Central memory CD8-positive, alpha-beta T cell (primary cell): ENCODE measurements at regions not wholly inside any gene's neighbourhood (a gene's known extent, or its start where the extent isn't known, plus 50 kb on each side); places are given as distances from the start of the nearest gene placed in this dataset.
"Not testable (repeated sequence)": the region's sequence is repeated elsewhere in the genome, so short reads cannot be mapped to it uniquely, and the experiment has no call there.

ENCODE experiments used
- ATAC-seq: fragments of 150-1000 bp; cut with Tn5 transposase; replicated peaks from 2 replicates; pipeline ENCODE4 v1.10.0; 2022; ENCODE audit warnings: mild to moderate bottlenecking, moderate FRiP score, moderate number of reproducible peaks; ENCODE audit not compliant: poor library complexity, severe bottlenecking; ENCODE audit errors: extremely low read depth
- DNase-seq, 2 donors: peaks; one replicate each; pipeline ENCODE4 v3.0.0; 2021; ENCODE audit warnings: low spot score in 2 of 2
- H3K27ac Mint-ChIP-seq: one replicate; pipeline ENCODE4 v1.8.0; 2022; ENCODE audit warnings: low read depth, mild to moderate bottlenecking, moderate library complexity, mixed read lengths
- H3K27me3 Mint-ChIP-seq: one replicate; pipeline ENCODE4 v1.8.0; 2022; ENCODE audit warnings: mixed read lengths
- H3K36me3 Mint-ChIP-seq: one replicate; pipeline ENCODE4 v1.8.0; 2022; ENCODE audit warnings: mild to moderate bottlenecking, moderate library complexity, mixed read lengths; ENCODE audit not compliant: insufficient read depth
- H3K4me1 Mint-ChIP-seq: one replicate; pipeline ENCODE4 v1.8.0; 2022; ENCODE audit warnings: mixed read lengths
- H3K4me3 Mint-ChIP-seq: one replicate; pipeline ENCODE4 v1.8.0; 2022; ENCODE audit warnings: mild to moderate bottlenecking, moderate library complexity, mixed read lengths
- H3K9me3 Mint-ChIP-seq: one replicate; pipeline ENCODE4 v1.8.0; 2022; ENCODE audit warnings: mixed read lengths

DNA sequence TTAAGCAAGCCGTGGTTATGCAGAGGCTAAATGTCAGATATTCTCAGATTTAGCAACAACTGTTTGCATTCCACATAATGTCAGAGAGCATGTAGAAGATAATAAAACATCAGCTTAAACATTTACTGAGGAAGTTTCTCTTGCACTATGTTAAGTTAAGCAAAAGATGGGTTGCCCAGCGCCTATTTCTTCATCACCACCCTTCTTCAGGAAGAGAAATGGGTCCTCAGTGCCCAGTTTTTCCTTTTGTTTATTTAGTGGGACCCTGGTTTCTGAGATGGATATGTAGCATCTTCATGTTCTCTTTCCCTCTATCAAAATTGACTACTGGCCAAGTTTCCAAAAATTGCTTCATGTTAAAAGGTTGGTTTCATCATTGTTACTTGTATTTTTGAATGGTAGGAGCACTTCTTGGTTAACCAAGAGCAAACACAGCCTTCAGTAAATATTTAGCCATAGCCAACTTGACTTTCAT lies 356.8 kb downstream of the RFC3 start:
- H3K4me1 Mint-ChIP-seq, result no peaks in the 10 kb centered on the region
- no peak for ATAC-seq
- H3K27ac Mint-ChIP-seq, result no peak overlapping the region
- H3K4me3 Mint-ChIP-seq, result no peak overlapping the region
- peaks cover 3% of the 10 kb centered on the region for H3K36me3 Mint-ChIP-seq
- peaks cover 10% of the 10 kb centered on the region for H3K9me3 Mint-ChIP-seq
- DNase-seq, result no peak
- H3K27me3 Mint-ChIP-seq, result no peaks in the 10 kb centered on the region

DNA sequence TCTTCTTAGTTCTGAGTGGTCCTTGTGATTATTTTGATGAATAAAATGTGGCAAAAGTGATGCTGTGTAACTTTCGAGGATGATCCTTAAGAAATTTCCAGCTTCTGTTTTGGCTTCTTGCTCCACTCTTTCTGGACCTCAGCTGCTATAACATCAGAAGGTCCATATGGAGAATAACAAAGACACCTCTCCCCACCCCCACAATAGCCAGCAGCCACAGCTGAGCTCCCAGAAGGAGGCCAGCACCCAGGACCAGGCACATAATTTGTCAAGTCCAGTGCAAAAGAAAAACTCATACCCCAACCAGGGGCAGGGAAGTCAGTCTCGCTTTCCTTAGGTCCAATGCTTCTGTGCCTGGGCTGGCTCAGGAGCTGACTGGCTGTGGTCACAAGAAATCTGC lies 357.6 kb downstream of the RFC3 start:
- Mint-ChIP-seq H3K27me3 (no peaks in the 10 kb centered on the region), H3K4me1 (no peaks in the 10 kb centered on the region), H3K27ac (no peak overlapping the region), H3K36me3 (peaks cover 3% of the 10 kb centered on the region), H3K9me3 (peaks cover 10% of the 10 kb centered on the region), H3K4me3 (no peak overlapping the region)
- no peak for ATAC-seq
- no peak for DNase-seq

DNA sequence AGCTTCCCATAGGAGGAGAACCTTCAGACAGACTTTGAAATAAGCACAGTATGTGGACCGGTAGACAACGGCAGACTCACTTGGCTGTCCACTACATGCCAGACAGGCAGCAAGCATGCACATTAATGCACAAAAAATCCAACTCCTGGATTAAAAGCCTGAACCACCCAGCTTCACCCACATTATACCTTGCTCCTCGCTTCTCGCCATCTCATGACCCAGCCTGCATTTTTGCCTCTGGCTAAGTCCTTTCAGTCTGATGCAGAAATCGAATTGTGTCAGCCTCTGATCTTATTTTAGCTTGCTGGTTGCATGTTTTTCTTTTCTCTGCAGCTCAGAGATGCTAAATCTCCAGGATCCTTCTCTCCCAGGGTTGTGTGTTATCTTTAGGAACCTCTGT lies 358.7 kb downstream of the RFC3 start:
- Mint-ChIP-seq H3K27me3 (no peaks in the 10 kb centered on the region), H3K9me3 (peaks cover 9% of the 10 kb centered on the region), H3K4me1 (no peaks in the 10 kb centered on the region), H3K36me3 (peaks cover 3% of the 10 kb centered on the region), H3K4me3 (no peak overlapping the region), H3K27ac (no peak overlapping the region)
- ATAC-seq (no peak), DNase-seq (no peak)

DNA sequence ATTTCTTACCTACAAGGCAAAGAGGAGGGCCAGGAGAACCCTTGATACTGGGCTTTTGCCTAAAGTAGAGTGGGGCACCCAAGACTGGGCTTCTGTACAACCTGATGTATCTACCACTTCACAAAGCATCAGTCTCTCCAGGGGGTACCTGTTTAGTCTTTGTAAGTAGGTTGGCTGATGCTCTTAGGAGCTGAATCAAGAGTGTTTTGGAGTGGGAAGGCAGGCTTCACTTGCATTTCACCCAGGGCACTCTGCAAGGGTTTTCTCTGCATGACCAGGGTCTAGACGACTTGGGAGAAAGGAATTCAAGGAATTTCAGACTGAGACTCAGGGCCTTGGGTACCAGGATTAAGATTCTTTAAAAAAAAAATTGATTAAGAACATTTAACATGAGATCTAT lies 361.5 kb downstream of the RFC3 start:
- H3K27me3 Mint-ChIP-seq, result no peaks in the 10 kb centered on the region
- ATAC-seq, result no peak

DNA sequence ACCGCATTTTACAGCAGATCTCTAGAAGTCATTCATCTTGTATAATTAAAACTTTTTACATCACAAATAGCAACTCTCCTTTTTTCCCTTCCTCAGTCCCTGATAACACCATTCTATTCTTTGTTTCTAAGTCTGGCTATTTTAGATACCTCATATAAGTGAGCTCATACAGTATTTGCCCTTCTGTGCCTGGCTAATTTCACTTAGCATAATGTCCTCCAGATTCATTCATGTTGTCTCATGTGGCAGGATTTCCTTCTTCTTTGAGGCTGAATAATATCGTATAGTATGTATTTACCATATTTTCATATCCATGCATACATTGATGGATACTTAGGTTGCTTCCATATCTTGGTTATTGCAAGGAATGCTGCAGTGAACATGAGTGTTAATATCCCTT lies 362.0 kb downstream of the RFC3 start:
- peaks cover 11% of the 10 kb centered on the region for H3K9me3 Mint-ChIP-seq
- H3K27ac Mint-ChIP-seq, result no peak overlapping the region
- H3K4me1 Mint-ChIP-seq, result no peaks in the 10 kb centered on the region
- H3K27me3 Mint-ChIP-seq, result no peaks in the 10 kb centered on the region
- DNase-seq (no peak), ATAC-seq (no peak)
- H3K36me3 Mint-ChIP-seq, result peaks cover 3% of the 10 kb centered on the region
- H3K4me3 Mint-ChIP-seq, result no peak overlapping the region

More for the DNA sequence above, 361.5 kb downstream of the RFC3 start:
- Mint-ChIP-seq H3K4me1 (no peaks in the 10 kb centered on the region), H3K36me3 (peaks cover 3% of the 10 kb centered on the region), H3K4me3 (no peak overlapping the region), H3K27ac (no peak overlapping the region), H3K9me3 (peaks cover 11% of the 10 kb centered on the region)
- DNase-seq, result no peak

DNA sequence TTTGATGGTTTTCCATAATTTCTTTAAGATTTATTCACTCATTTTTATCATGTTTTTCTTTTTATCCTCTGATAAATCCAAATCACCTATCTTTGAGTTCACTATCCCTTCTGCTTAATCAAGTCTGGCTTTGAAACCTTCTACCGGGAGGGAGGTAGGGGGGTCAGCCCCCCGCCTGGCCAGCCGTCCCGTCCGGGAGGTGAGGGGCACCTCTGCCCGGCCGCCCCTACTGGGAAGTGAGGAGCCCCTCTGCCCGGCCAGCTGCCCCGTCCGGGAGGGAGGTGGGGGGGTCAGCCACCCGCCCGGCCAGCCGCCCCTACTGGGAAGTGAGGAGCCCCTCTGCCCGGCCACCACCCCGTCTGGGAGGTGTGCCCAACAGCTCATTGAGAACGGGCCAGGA lies 363.3 kb downstream of the RFC3 start:
- H3K27ac Mint-ChIP-seq, ATAC-seq, DNase-seq, H3K27me3 Mint-ChIP-seq, H3K4me1 Mint-ChIP-seq, H3K4me3 Mint-ChIP-seq, H3K36me3 Mint-ChIP-seq: not testable (repeated sequence)
- H3K9me3 Mint-ChIP-seq, result peaks cover 11% of the 10 kb centered on the region

DNA sequence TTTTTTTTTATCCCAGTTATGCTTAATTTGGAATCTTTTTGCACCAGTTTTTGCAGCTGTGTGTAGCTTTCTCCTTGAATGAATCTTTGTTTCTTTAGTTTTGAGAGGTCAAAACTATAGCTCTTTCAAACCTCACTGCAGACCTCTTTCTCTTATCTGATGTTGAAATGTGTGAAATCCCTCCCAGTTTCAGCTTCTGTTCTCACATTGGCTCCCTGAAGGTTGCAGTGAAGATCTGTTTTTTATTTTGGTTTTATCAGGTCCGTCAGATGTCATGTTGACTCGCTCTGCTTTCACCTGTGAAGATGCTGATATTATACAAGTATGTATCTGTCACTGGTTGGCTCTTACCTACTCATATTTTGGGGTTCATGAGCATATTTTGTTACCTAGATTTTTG lies 372.0 kb downstream of the RFC3 start:
- no peak for ATAC-seq
- H3K4me1 Mint-ChIP-seq, result no peaks in the 10 kb centered on the region
- H3K4me3 Mint-ChIP-seq, result no peak overlapping the region
- no peak overlapping the region for H3K27ac Mint-ChIP-seq
- H3K27me3 Mint-ChIP-seq, result no peaks in the 10 kb centered on the region
- DNase-seq, result no peak
- peaks cover 5% of the 10 kb centered on the region for H3K9me3 Mint-ChIP-seq
- no peaks in the 10 kb centered on the region for H3K36me3 Mint-ChIP-seq

DNA sequence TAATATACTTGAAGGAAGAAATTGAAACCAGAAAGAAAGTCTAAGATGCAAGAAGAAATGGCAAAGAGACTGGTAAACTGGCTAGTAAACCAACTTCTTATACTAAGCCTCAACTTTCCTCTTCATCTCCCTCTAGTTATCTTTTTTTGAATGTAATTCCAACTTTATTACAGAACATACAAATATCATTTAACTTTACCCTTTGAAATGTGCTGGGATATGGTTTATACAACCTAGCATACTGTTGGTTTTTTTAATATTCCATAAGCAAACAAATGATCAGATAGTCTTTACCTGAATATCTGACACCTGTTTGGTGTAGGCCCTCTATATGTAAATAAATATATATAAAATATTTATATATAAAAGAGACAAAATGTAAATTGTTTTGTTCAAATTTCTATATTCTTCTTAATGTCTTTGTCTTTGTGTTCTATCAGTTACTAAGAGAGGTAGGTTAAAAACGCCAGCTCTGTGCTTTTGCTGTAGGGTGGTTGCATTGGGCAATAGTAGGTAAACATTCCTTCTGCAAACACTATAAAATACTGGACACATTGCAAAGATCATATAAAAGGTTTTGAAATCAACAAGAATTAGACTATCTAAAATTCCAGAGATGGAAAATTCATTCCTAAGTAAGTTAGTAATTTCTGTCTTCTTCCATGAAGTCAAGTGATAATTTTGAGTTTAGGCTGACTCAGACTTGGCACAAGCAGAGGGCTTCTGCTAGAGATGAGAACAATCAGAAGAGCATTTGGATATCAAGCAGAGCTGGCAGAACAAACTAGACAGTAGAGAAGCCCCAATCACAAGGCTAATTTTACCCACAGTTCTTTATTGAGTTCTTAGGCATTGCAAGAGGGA lies 383.3 kb downstream of the RFC3 start:
- no peaks in the 10 kb centered on the region for H3K4me1 Mint-ChIP-seq
- H3K9me3 Mint-ChIP-seq, result peaks cover 13% of the 10 kb centered on the region
- no peak overlapping the region for H3K4me3 Mint-ChIP-seq
- DNase-seq, result no peak
- no peak overlapping the region for H3K27ac Mint-ChIP-seq
- ATAC-seq, result no peak
- no peaks in the 10 kb centered on the region for H3K27me3 Mint-ChIP-seq
- H3K36me3 Mint-ChIP-seq, result peaks cover 2% of the 10 kb centered on the region

DNA sequence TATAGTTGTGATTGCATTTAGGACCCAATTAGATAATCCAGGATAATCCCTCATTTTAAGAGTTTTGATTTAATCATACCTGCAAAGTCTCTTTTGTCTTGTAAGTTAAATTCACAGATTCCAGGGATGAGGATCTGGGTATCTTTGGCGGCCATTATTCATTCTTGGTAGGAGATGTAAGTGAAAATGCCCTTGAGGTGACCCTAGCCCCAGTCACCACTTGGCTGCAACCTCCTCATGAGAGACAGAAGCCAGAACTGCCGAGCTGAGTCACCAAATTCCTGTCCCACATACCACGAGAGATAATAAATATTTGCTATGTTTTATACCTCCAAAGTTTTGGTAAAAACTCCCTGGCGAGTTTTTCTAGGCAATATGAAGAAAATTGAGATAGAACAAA lies 389.4 kb downstream of the RFC3 start:
- no peaks in the 10 kb centered on the region for H3K4me1 Mint-ChIP-seq
- H3K36me3 Mint-ChIP-seq, result peaks cover 2% of the 10 kb centered on the region
- H3K4me3 Mint-ChIP-seq, result no peak overlapping the region
- peaks cover 5% of the 10 kb centered on the region for H3K9me3 Mint-ChIP-seq
- no peak overlapping the region for H3K27ac Mint-ChIP-seq
- DNase-seq, result no peak
- ATAC-seq, result no peak
- no peaks in the 10 kb centered on the region for H3K27me3 Mint-ChIP-seq

DNA sequence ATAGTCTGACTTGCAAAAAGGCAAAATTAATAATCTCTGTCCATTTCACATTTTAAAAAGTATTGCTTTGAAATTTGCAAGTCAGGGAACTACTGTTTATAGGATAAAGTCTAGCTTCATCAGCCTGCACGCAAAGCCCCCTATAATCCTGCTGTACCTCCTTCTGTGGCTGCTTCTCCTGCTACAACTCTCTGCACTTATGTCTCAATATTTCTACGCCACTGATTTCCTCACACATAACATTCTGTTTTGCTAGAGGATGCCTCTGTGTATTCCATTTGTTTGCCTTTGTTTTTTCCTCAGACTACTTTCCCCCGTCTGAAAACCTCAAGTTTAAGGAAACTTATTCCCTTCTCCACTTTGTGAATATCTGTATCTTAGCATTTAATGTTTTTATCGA lies 389.9 kb downstream of the RFC3 start:
- DNase-seq (no peak), ATAC-seq (no peak)
- peaks cover 2% of the 10 kb centered on the region for H3K36me3 Mint-ChIP-seq
- no peak overlapping the region for H3K27ac Mint-ChIP-seq
- H3K4me3 Mint-ChIP-seq, result no peak overlapping the region
- H3K4me1 Mint-ChIP-seq, result no peaks in the 10 kb centered on the region
- peaks cover 5% of the 10 kb centered on the region for H3K9me3 Mint-ChIP-seq
- no peaks in the 10 kb centered on the region for H3K27me3 Mint-ChIP-seq

DNA sequence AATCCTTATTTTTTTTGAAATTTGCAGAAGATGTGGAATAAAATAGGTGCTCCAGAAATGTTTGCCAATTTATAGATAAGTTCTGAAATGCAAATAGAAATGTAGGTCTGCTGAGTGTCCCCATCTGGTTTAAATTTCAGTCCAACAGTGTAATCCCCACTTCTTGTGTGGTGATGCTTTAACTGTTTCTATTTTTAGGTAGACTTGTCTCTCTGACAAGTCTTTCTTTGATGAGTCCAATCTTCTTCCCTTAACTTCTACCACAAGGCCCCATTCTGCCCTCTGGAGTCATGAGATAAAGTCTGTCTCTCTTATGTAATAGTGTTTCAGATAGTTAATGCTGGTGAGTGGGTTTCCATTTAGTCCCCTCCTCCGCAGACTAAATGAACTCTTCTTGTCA lies 390.4 kb downstream of the RFC3 start:
- DNase-seq (no peak), ATAC-seq (no peak)
- Mint-ChIP-seq H3K9me3 (peaks cover 5% of the 10 kb centered on the region), H3K36me3 (peaks cover 2% of the 10 kb centered on the region), H3K27me3 (no peaks in the 10 kb centered on the region), H3K4me3 (no peak overlapping the region), H3K27ac (no peak overlapping the region), H3K4me1 (no peaks in the 10 kb centered on the region)

DNA sequence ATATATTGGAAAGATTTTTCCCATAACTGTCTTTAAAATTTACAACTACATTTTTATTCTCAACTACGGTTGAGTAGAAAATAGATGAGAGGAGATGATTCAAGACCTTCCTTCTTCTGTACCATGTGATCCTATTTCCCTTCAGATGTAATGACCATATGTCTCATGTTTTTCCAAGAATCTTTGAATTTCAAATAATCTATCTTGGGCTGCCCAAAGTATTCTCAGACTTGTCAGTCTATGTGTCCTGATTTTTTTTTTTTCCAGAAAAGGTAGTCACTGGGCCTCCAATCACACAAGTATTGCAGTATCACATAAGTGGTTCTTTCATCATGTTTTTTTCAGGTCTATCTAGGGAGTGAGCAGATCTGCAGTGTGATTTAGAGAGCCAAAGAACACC lies 392.4 kb downstream of the RFC3 start:
- Mint-ChIP-seq H3K4me1 (no peaks in the 10 kb centered on the region), H3K9me3 (peaks cover 5% of the 10 kb centered on the region), H3K4me3 (no peak overlapping the region), H3K27ac (no peak overlapping the region), H3K27me3 (no peaks in the 10 kb centered on the region), H3K36me3 (no peaks in the 10 kb centered on the region)
- ATAC-seq (no peak), DNase-seq (no peak)

DNA sequence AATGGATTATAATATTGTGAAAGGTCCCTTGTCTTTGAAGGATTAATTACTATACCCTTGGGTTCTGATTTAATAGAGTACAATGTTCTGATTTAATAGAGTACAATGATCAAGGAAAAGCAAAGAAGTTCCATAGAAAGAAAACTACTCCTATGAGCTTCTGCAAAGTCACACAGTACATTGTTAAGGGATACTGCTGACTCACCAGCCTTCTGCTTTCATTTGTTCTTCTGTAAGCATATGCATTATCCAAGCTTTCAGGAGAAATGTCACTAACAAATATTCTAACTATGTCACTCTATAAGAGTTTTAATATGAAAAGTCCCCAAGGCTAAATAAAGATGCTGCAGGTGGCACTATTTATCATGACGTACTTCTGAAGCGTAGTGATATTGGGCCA lies 396.7 kb downstream of the RFC3 start:
- no peaks in the 10 kb centered on the region for H3K27me3 Mint-ChIP-seq
- no peaks in the 10 kb centered on the region for H3K36me3 Mint-ChIP-seq
- H3K4me3 Mint-ChIP-seq, result no peak overlapping the region
- DNase-seq, result no peak
- ATAC-seq, result no peak
- no peaks in the 10 kb centered on the region for H3K9me3 Mint-ChIP-seq
- no peak overlapping the region for H3K27ac Mint-ChIP-seq
- no peaks in the 10 kb centered on the region for H3K4me1 Mint-ChIP-seq
